Adrenal gland (tissue), 5 donors: ENCODE measurements at regions not wholly inside any gene's neighbourhood (a gene's known extent, or its start where the extent isn't known, plus 50 kb on each side); places are given as distances from the start of the nearest gene placed in this dataset.

Source experiments
- CTCF ChIP-seq, 6 experiments: fragments of 450-650 bp in 4 of 6; fragments of 200-600 bp in 2 of 6; sonication (generic) in 1 of 6; IDR thresholded peaks; 1 replicate in 5 of 6; 2 replicates in 1 of 6; pipeline versions ENCODE4 v1.5.1 to v1.8.0; 2016 to 2021; ENCODE audit warnings: antibody characterized with exemption in 6 of 6, mild to moderate bottlenecking in 2 of 6, moderate library complexity in 1 of 6
- POLR2A ChIP-seq, 2 donors: fragments of 450-650 bp; IDR thresholded peaks; one replicate each; pipeline ENCODE4 v1.6.1; 2017; ENCODE audit warnings: antibody characterized with exemption in 2 of 2, mild to moderate bottlenecking in 2 of 2, moderate library complexity in 1 of 2
- donor health status: DM: no; HTN: no; CAD: no.

- TF ChIP-seq CTCF (IDR thresholded peaks at IDR 0.05), result no peak
- no peak for TF ChIP-seq POLR2A (IDR thresholded peaks at IDR 0.05)
These were observed 113.6 kb downstream of the PHETA1 start for GRCh38 chr12:111255261-111255660.
